HCT116 (cell line): ENCODE measurements at regions not wholly inside any gene's neighbourhood (a gene's known extent, or its start where the extent isn't known, plus 50 kb on each side); places are given as distances from the start of the nearest gene placed in this dataset.

Source experiments
- CTCF ChIP-seq, 3 experiments: fragments of 200-600 bp in 1 of 3; sonication (generic) in 1 of 3; IDR thresholded peaks in 2 of 3; conservative IDR thresholded peaks in 1 of 3; 2 replicates each; pipeline ENCODE4 v1.5.1; 2012 to 2017; ENCODE audit warnings: low read depth in 2 of 3, low read length in 2 of 3, antibody characterized with exemption in 1 of 3, borderline replicate concordance in 1 of 3, control low read depth in 1 of 3, mild to moderate bottlenecking in 1 of 3, mixed read lengths in 1 of 3, mixed run types in 1 of 3, moderate library complexity in 1 of 3; ENCODE audit not compliant: insufficient read depth in 1 of 3
- SIN3A ChIP-seq: IDR thresholded peaks from 2 replicates; pipeline ENCODE4 v1.6.1; 2012; ENCODE audit warnings: low read depth

DNA sequence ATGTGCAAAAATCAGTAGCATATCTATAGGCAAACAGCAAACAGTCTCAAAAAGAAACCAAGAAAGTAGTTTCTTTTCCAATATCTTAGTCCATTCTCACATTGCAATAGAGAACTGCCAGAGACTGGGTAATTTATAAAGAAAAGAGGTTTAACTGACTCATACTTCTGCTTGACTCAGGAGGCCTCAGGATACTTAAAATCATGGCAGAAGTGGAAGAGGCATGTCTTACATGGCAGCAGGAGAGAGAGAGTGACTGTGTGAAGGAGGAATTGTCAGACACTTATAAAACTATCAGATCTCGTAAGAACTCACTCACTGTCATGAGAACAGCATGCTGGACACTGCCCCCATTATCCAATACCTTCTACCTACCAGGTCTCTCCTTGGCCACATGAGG lies 327.9 kb upstream of the EPHA3 start:
- no peak for TF ChIP-seq CTCF (IDR thresholded peaks at IDR 0.05 in 2 of 3, conservative IDR thresholded peaks at IDR 0.05 in 1 of 3; ENCODE audit: borderline replicate concordance in 1 of 3, insufficient read depth in 1 of 3, low read depth in 2 of 3, low read length in 2 of 3)
- TF ChIP-seq SIN3A: no peak
